Colonic mucosa (tissue), 4 donors: ENCODE measurements at regions not wholly inside any gene's neighbourhood (a gene's known extent, or its start where the extent isn't known, plus 50 kb on each side); places are given as distances from the start of the nearest gene placed in this dataset.

ENCODE experiments used
- DNase-seq: peaks from one replicate; pipeline ENCODE4 v3.0.0-alpha.2; 2020
- H3K27ac ChIP-seq: fragments of 200-600 bp; one replicate; pipeline ENCODE4 v1.8.0; 2021
- H3K27me3 ChIP-seq: fragments of 200-600 bp; one replicate; pipeline ENCODE4 v1.8.0; 2021
- H3K36me3 ChIP-seq: fragments of 200-600 bp; one replicate; pipeline ENCODE4 v1.8.0; 2021
- H3K4me1 ChIP-seq: fragments of 200-600 bp; one replicate; pipeline ENCODE4 v1.8.0; 2021; ENCODE audit warnings: mild to moderate bottlenecking
- H3K4me3 ChIP-seq: fragments of 200-600 bp; one replicate; pipeline ENCODE4 v1.8.0; 2021
- H3K9ac ChIP-seq, 2 donors: one replicate each; pipeline ENCODE4 v1.7.0; 2013; ENCODE audit warnings: control low read depth in 2 of 2, low read depth in 2 of 2, low read length in 2 of 2
- H3K9me3 ChIP-seq: fragments of 200-600 bp; one replicate; pipeline ENCODE4 v1.8.0; 2021
- intact Hi-C: fragments of 100-400 bp; cut with DNase I; formaldehyde crosslinking; loops from one replicate; pipeline ENCODE4 v1.14.1; 2022
- TF ChIP-seq, protein P1 (sequence below): fragments of 200-600 bp; IDR thresholded peaks from one replicate; pipeline ENCODE4 v1.8.0; 2022; ENCODE audit warnings: antibody characterized with exemption, mild to moderate bottlenecking
- donor health status: healthy.
- donor health status: DM: no; HTN: no; CAD: no.
- donor health status: DM: no; HTN: no; CAD: no.

DNA sequence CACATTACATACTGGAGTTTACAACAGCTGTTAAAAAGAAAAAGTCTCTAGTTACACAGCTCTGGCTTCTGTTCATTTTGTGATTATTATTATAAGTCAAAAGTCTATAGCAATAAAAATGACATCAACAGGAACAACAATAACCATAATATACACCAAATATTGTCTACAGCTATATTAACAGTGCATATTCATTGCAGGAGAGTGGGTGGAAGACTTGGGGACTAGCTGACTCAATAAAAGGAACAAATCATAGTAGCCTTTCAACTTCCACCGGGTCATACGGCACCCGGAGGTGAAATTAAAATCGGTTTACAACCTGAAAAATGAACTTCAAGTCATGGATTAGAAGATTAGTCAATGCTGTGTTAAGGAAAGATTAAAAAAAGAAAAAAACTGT lies 642.1 kb downstream of the SATB2 start:
- Histone ChIP-seq H3K4me1 (peaks cover 6% of the 10 kb centered on the region), H3K4me3 (no peak overlapping the region), H3K27ac (peak overlapping the region; percentile 13), H3K9me3 (no peaks in the 10 kb centered on the region), H3K36me3 (no peaks in the 10 kb centered on the region), H3K27me3 (no peaks in the 10 kb centered on the region), H3K9ac (no peak overlapping the region)
- peak; percentile 44 for DNase-seq
- intact Hi-C loops, result no loop called here
- TF ChIP-seq, protein P1, sequence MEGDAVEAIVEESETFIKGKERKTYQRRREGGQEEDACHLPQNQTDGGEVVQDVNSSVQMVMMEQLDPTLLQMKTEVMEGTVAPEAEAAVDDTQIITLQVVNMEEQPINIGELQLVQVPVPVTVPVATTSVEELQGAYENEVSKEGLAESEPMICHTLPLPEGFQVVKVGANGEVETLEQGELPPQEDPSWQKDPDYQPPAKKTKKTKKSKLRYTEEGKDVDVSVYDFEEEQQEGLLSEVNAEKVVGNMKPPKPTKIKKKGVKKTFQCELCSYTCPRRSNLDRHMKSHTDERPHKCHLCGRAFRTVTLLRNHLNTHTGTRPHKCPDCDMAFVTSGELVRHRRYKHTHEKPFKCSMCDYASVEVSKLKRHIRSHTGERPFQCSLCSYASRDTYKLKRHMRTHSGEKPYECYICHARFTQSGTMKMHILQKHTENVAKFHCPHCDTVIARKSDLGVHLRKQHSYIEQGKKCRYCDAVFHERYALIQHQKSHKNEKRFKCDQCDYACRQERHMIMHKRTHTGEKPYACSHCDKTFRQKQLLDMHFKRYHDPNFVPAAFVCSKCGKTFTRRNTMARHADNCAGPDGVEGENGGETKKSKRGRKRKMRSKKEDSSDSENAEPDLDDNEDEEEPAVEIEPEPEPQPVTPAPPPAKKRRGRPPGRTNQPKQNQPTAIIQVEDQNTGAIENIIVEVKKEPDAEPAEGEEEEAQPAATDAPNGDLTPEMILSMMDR, result no peak

DNA sequence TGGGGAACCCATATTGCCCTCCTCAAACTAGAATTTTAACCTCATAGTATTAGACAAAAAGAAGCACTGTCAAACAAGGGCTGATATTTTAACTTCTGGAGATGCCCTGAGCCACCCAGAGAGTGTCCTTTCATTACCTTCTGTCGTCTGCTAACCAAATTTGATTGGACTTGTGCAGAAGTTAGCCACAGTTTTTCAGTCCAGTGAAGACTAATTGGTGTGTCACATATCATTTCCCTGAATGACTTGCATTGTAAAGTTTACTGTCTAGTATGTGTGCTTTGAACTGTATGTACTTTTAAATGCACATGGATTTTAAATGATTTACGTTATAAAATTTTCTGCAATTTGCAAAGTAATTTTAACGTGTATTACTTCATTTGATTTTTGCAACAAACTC lies 646.5 kb downstream of the SATB2 start:
- DNase-seq, result no peak
- intact Hi-C loops, result no loop called here
- TF ChIP-seq, protein P1, result no peak
- Histone ChIP-seq H3K27me3 (no peaks in the 10 kb centered on the region), H3K9ac (no peak overlapping the region), H3K4me1 (no peaks in the 10 kb centered on the region), H3K4me3 (no peak overlapping the region), H3K27ac (peak overlapping the region; percentile 31), H3K36me3 (no peaks in the 10 kb centered on the region), H3K9me3 (no peaks in the 10 kb centered on the region)

- Histone ChIP-seq H3K36me3 (no peaks in the 10 kb centered on the region), H3K4me3 (no peak overlapping the region), H3K4me1 (no peaks in the 10 kb centered on the region), H3K9me3 (no peaks in the 10 kb centered on the region), H3K27ac (no peak overlapping the region), H3K27me3 (no peaks in the 10 kb centered on the region), H3K9ac (no peak overlapping the region)
- no peak for DNase-seq
- TF ChIP-seq, protein P1, result no peak
- intact Hi-C loops, result no loop called here
Observed at GRCh38 chr2:198809976-198810375, 647.8 kb downstream of the SATB2 start.

- intact Hi-C loops, result no loop called here
- TF ChIP-seq, protein P1, result no peak
- no peaks in the 10 kb centered on the region for H3K4me1 ChIP-seq
Observed at GRCh38 chr2:198807131-198807530, 650.6 kb downstream of the SATB2 start.

GRCh38 chr2:198795419-198795818 lies 662.3 kb downstream of the SATB2 start:
- H3K36me3 ChIP-seq, result no peaks in the 10 kb centered on the region
- H3K27me3 ChIP-seq, result no peaks in the 10 kb centered on the region
- H3K4me1 ChIP-seq, result no peaks in the 10 kb centered on the region
- TF ChIP-seq, protein P1, result no peak
- no peak for DNase-seq
- no peak overlapping the region for H3K4me3 ChIP-seq
- peak overlapping the region; percentile 39 for H3K27ac ChIP-seq
- H3K9me3 ChIP-seq, result no peaks in the 10 kb centered on the region
- intact Hi-C loops, result no loop called here
- no peak overlapping the region for H3K9ac ChIP-seq

More at GRCh38 chr2:198807131-198807530, 650.6 kb downstream of the SATB2 start:
- H3K9ac ChIP-seq, result no peak overlapping the region
- H3K36me3 ChIP-seq, result no peaks in the 10 kb centered on the region
- no peak overlapping the region for H3K4me3 ChIP-seq
- DNase-seq, result no peak
- no peaks in the 10 kb centered on the region for H3K27me3 ChIP-seq
- H3K27ac ChIP-seq, result no peak overlapping the region
- H3K9me3 ChIP-seq, result no peaks in the 10 kb centered on the region

DNA sequence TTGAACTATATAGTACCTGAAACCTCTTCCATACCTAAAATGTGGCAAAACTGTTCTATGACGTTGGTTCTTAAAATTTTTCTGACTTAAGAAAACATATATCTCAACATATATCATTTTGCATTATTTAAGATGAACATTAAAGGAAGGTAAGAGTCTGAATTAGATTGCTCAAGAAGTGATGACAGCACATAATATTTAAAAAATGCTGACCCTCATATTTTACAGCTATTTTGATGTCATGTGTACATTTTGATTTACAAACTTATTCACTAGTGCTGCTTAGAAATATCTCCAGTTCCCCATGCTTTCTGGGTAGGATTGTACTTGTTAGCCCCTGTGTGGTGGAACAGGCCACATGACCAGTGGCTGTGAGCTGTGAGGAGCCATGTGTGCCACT lies 666.1 kb downstream of the SATB2 start:
- TF ChIP-seq, protein P1, result no peak
- intact Hi-C loops, result no loop called here
- Histone ChIP-seq H3K27me3 (no peaks in the 10 kb centered on the region), H3K36me3 (no peaks in the 10 kb centered on the region), H3K9me3 (no peaks in the 10 kb centered on the region), H3K9ac (no peak overlapping the region), H3K4me1 (no peaks in the 10 kb centered on the region), H3K27ac (no peak overlapping the region), H3K4me3 (no peak overlapping the region)
- no peak for DNase-seq
